Fibroblast of the aortic adventitia (primary cell): ENCODE measurements at regions not wholly inside any gene's neighbourhood (a gene's known extent, or its start where the extent isn't known, plus 50 kb on each side); places are given as distances from the start of the nearest gene placed in this dataset.
"Not testable (repeated sequence)": the region's sequence is repeated elsewhere in the genome, so short reads cannot be mapped to it uniquely, and the experiment has no call there.

ENCODE experiments used
- DNase-seq: peaks from one replicate; pipeline ENCODE4 v3.0.0-alpha.2; 2010; ENCODE audit warnings: low read depth
- H3K4me3 ChIP-seq: 2 replicates; pipeline ENCODE4 v1.5.1; 2011; ENCODE audit warnings: low read depth, mild to moderate bottlenecking, control low read depth, low read length, moderate library complexity
- TF ChIP-seq, protein P1 (sequence below): IDR thresholded peaks from 2 replicates; pipeline ENCODE4 v1.5.1; 2011; ENCODE audit warnings: mild to moderate bottlenecking, low read length, control low read depth, inconsistent platforms; ENCODE audit not compliant: insufficient read depth

DNA sequence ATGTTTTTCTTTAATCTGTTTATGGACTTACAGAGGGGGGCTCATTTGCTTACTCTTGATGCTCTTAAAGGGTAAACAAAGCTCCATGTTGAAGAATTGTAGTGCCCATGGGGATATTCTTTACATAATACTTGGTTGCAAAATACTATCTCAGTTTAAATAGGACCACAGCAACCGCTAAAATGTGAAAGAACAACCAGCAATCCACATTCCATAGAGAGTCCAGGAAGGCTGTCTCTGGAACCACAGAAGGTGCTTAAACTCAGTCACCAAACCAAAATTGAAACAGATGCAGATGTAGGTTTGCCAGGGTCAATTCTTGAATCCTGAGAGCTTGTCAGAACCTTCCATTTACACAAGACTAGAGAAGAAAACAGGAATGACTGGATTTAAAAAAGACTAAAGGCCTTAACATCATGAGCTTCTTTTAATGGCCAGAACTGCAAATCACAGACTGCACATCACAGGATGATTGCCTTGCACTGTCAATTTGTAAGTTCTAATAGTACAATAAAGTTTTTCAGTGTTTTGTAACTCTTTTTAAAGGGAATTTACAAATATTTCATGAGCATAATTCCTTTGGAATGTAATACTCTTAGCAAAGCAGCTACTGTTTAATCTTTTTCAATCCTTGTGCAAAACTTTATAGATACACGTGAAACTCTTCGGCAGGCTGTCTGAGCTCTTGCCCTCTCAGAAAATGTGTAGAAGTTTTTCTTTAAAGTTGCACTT is 661.6 kb downstream of the SI start:
- H3K4me3 ChIP-seq = no peak overlapping the region
- no peak for DNase-seq
- TF ChIP-seq, protein P1, sequence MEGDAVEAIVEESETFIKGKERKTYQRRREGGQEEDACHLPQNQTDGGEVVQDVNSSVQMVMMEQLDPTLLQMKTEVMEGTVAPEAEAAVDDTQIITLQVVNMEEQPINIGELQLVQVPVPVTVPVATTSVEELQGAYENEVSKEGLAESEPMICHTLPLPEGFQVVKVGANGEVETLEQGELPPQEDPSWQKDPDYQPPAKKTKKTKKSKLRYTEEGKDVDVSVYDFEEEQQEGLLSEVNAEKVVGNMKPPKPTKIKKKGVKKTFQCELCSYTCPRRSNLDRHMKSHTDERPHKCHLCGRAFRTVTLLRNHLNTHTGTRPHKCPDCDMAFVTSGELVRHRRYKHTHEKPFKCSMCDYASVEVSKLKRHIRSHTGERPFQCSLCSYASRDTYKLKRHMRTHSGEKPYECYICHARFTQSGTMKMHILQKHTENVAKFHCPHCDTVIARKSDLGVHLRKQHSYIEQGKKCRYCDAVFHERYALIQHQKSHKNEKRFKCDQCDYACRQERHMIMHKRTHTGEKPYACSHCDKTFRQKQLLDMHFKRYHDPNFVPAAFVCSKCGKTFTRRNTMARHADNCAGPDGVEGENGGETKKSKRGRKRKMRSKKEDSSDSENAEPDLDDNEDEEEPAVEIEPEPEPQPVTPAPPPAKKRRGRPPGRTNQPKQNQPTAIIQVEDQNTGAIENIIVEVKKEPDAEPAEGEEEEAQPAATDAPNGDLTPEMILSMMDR = no peak

DNA sequence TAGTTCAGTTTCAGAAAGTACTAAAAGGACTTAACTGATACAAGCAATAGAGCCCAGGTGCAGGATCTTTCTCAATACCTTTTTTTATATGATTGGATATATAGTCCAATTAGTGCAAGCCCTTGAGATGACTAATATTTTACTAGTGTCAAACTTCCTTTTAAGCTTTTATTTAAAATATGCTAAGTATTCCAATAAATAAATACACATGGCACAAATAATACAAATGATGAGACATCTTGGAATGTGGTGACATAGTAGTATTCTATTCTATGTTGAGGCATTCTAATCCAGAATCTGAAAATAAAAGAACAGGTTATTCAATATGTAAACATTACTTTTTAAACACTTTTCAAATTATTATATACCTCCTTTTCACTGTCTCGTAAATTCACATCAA is 670.0 kb downstream of the SI start:
- H3K4me3 ChIP-seq = no peak overlapping the region
- TF ChIP-seq, protein P1 = no peak
- DNase-seq = no peak

- DNase-seq = no peak
- TF ChIP-seq, protein P1 = no peak
- H3K4me3 ChIP-seq = no peak overlapping the region
These were observed 671.2 kb downstream of the SI start for GRCh38 chr3:164407111-164407510.

- TF ChIP-seq, protein P1 = no peak
- no peak overlapping the region for H3K4me3 ChIP-seq
- DNase-seq = no peak
These were observed 672.0 kb downstream of the SI start for GRCh38 chr3:164406281-164406680.

DNA sequence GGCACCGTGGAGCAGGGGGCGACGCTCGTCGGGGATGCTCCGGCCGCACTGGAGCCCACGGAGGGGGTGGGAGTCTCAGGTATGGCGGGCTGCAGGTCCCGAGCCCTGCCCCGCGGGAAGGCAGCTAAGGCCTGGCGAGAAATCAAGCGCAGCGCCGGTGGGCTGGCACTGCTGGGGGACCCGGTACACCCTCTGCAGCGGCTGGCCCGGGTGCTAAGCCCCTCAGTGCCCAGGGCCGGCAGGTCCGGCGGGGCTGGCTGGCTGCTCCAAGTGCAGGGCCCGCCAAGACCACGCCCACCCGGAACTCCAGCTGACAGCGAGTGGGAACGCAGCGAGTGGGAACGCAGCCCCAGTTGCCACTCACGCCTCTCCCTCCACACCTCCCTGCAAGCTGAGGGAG is 676.4 kb downstream of the SI start:
- H3K4me3 ChIP-seq = no peak overlapping the region
- no peak for DNase-seq
- TF ChIP-seq, protein P1 = no peak

GRCh38 chr3:164401440-164401839 is 676.9 kb downstream of the SI start:
- not testable (repeated sequence) for DNase-seq, H3K4me3 ChIP-seq

DNA sequence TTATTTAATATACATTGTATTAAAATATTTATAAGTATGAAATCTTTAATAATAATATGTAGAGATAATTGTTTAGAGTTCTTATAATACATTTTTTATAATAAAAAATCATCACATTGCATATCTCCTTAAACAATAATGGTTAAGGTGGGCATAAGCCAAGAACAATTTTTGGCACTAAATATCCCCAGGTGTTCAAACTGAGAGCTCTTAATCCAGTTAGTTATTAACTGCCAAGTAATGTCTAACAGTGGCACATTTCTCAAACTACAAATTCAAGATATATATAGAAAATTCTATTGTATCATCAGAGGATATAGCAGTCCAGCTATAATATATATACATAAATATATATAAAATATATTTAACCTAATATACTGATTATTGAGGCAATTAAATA is 680.8 kb downstream of the SI start:
- no peak for DNase-seq
- TF ChIP-seq, protein P1 = no peak
- H3K4me3 ChIP-seq = no peak overlapping the region
